RWPE2 (cell line): ENCODE measurements at regions not wholly inside any gene's neighbourhood (a gene's known extent, or its start where the extent isn't known, plus 50 kb on each side); places are given as distances from the start of the nearest gene placed in this dataset.

ENCODE experiments used
- ATAC-seq: fragments of 200-7000 bp; cut with Tn5 transposase; 3 replicates; pipeline ENCODE4 v1.9.1; 2021; ENCODE audit warnings: low read depth
- DNase-seq: peaks from one replicate; pipeline ENCODE4 v3.0.0-alpha.2; 2020; ENCODE audit warnings: low spot score
- H3K27ac ChIP-seq: fragments of 450-650 bp; 2 replicates; pipeline ENCODE4 v1.5.1; 2017; ENCODE audit warnings: mild to moderate bottlenecking; ENCODE audit not compliant: poor library complexity, severe bottlenecking
- H3K27me3 ChIP-seq: fragments of 250-450 bp; sonication (Bioruptor Pico); 2 replicates; pipeline ENCODE4 v1.5.1; 2021; ENCODE audit warnings: mild to moderate bottlenecking, moderate library complexity; ENCODE audit not compliant: insufficient read depth, poor library complexity, severe bottlenecking
- H3K36me3 ChIP-seq: fragments of 250-450 bp; sonication (Bioruptor Pico); 2 replicates; pipeline ENCODE4 v1.5.1; 2020; ENCODE audit warnings: low read depth, mild to moderate bottlenecking, moderate library complexity
- H3K4me1 ChIP-seq: fragments of 250-450 bp; sonication (Bioruptor Pico); 2 replicates; pipeline ENCODE4 v1.5.1; 2021; ENCODE audit warnings: mild to moderate bottlenecking, moderate library complexity; ENCODE audit not compliant: insufficient read depth, poor library complexity, severe bottlenecking
- H3K4me3 ChIP-seq: fragments of 250-450 bp; sonication (Bioruptor Pico); 2 replicates; pipeline ENCODE4 v1.5.1; 2021; ENCODE audit warnings: mild to moderate bottlenecking, moderate library complexity; ENCODE audit not compliant: severe bottlenecking
- H3K9me3 ChIP-seq: fragments of 250-450 bp; sonication (Bioruptor Pico); 2 replicates; pipeline ENCODE4 v1.5.1; 2021; ENCODE audit warnings: mild to moderate bottlenecking, moderate library complexity; ENCODE audit not compliant: severe bottlenecking
- CTCF ChIP-seq: fragments of 450-650 bp; IDR thresholded peaks from one replicate; pipeline ENCODE4 v1.5.1; 2017; ENCODE audit warnings: mild to moderate bottlenecking, moderate library complexity; ENCODE audit not compliant: poor library complexity, severe bottlenecking

- H3K36me3 ChIP-seq, result no peaks in the 10 kb centered on the region
- no peaks in the 10 kb centered on the region for H3K9me3 ChIP-seq
- H3K27me3 ChIP-seq, result no peaks in the 10 kb centered on the region
- no peak overlapping the region for H3K4me3 ChIP-seq
- no peak overlapping the region for H3K27ac ChIP-seq
- DNase-seq (no peak), ATAC-seq (no peak)
- TF ChIP-seq CTCF, result no peak
- no peaks in the 10 kb centered on the region for H3K4me1 ChIP-seq
Measured at GRCh38 chr9:8140557-8140956, 341.0 kb upstream of the DMAC1 start.

- H3K4me3 ChIP-seq, result no peak overlapping the region
- no peaks in the 10 kb centered on the region for H3K4me1 ChIP-seq
- no peak overlapping the region for H3K27ac ChIP-seq
- DNase-seq, result no peak
- H3K27me3 ChIP-seq, result no peaks in the 10 kb centered on the region
- no peak for TF ChIP-seq CTCF
- no peaks in the 10 kb centered on the region for H3K9me3 ChIP-seq
- no peaks in the 10 kb centered on the region for H3K36me3 ChIP-seq
- no peak for ATAC-seq
Measured at GRCh38 chr9:8139756-8140155, 340.2 kb upstream of the DMAC1 start.

GRCh38 chr9:8136477-8136876, 336.9 kb upstream of the DMAC1 start:
- H3K27me3 ChIP-seq, result no peaks in the 10 kb centered on the region
- no peaks in the 10 kb centered on the region for H3K9me3 ChIP-seq
- no peak for DNase-seq
- no peak overlapping the region for H3K4me3 ChIP-seq
- H3K4me1 ChIP-seq, result no peaks in the 10 kb centered on the region
- TF ChIP-seq CTCF, result no peak
- no peak overlapping the region for H3K27ac ChIP-seq
- no peaks in the 10 kb centered on the region for H3K36me3 ChIP-seq
- no peak for ATAC-seq

- no peaks in the 10 kb centered on the region for H3K36me3 ChIP-seq
- H3K27ac ChIP-seq, result no peak overlapping the region
- ATAC-seq, result no peak
- H3K4me3 ChIP-seq, result no peak overlapping the region
- no peak for DNase-seq
- no peaks in the 10 kb centered on the region for H3K4me1 ChIP-seq
- H3K9me3 ChIP-seq, result no peaks in the 10 kb centered on the region
- no peaks in the 10 kb centered on the region for H3K27me3 ChIP-seq
- TF ChIP-seq CTCF, result no peak
Measured at GRCh38 chr9:8134635-8135034, 335.1 kb upstream of the DMAC1 start.

- Histone ChIP-seq H3K4me3 (no peak overlapping the region), H3K27me3 (no peaks in the 10 kb centered on the region), H3K36me3 (no peaks in the 10 kb centered on the region), H3K9me3 (no peaks in the 10 kb centered on the region), H3K27ac (no peak overlapping the region), H3K4me1 (no peaks in the 10 kb centered on the region)
- TF ChIP-seq CTCF, result no peak
- ATAC-seq, result no peak
- DNase-seq, result no peak
Measured at GRCh38 chr9:8133606-8134005, 334.0 kb upstream of the DMAC1 start.
